Right lobe of liver (tissue), 4 donors: ENCODE measurements at regions not wholly inside any gene's neighbourhood (a gene's known extent, or its start where the extent isn't known, plus 50 kb on each side); places are given as distances from the start of the nearest gene placed in this dataset.

Experiments
- POLR2A ChIP-seq: fragments of 450-650 bp; IDR thresholded peaks from one replicate; pipeline ENCODE4 v1.6.1; 2017; ENCODE audit warnings: antibody characterized with exemption, mild to moderate bottlenecking
- TF ChIP-seq, protein P1 (sequence below), 4 donors: fragments of 200-600 bp in 3 of 4; fragments of 450-650 bp in 1 of 4; IDR thresholded peaks; one replicate each; pipeline versions ENCODE4 v1.5.1 to v1.8.0; 2016 to 2022; ENCODE audit warnings: antibody characterized with exemption in 4 of 4, mild to moderate bottlenecking in 2 of 4
- donor health status: DM: no; HTN: no; CAD: no.
- donor health status: DM: no; HTN: no; CAD: no.
- donor health status: DM: no; HTN: yes; CAD: no.

GRCh38 chr6:98587555-98587954 is 246.8 kb upstream of the POU3F2 start:
- TF ChIP-seq, protein P1, sequence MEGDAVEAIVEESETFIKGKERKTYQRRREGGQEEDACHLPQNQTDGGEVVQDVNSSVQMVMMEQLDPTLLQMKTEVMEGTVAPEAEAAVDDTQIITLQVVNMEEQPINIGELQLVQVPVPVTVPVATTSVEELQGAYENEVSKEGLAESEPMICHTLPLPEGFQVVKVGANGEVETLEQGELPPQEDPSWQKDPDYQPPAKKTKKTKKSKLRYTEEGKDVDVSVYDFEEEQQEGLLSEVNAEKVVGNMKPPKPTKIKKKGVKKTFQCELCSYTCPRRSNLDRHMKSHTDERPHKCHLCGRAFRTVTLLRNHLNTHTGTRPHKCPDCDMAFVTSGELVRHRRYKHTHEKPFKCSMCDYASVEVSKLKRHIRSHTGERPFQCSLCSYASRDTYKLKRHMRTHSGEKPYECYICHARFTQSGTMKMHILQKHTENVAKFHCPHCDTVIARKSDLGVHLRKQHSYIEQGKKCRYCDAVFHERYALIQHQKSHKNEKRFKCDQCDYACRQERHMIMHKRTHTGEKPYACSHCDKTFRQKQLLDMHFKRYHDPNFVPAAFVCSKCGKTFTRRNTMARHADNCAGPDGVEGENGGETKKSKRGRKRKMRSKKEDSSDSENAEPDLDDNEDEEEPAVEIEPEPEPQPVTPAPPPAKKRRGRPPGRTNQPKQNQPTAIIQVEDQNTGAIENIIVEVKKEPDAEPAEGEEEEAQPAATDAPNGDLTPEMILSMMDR (IDR thresholded peaks at IDR 0.05): no peak
- no peak for TF ChIP-seq POLR2A
